HepG2 (cell line): ENCODE measurements at regions not wholly inside any gene's neighbourhood (a gene's known extent, or its start where the extent isn't known, plus 50 kb on each side); places are given as distances from the start of the nearest gene placed in this dataset.

ENCODE experiments used
- EP300 ChIP-seq, 3 experiments: sonication (generic) in 1 of 3; formaldehyde crosslinking in 1 of 3; IDR thresholded peaks; 2 replicates each; pipeline versions ENCODE4 v1.5.1 to v1.6.1; 2011 to 2020; ENCODE audit warnings: low read depth in 2 of 3, low read length in 2 of 3, borderline replicate concordance in 1 of 3, improper control_type of control experiment in 1 of 3, mild to moderate bottlenecking in 1 of 3, missing genetic modification reagents in 1 of 3, moderate library complexity in 1 of 3
- FIP1L1 ChIP-seq: fragments of 200-400 bp; formaldehyde crosslinking; IDR thresholded peaks from 2 replicates; pipeline ENCODE4 v1.6.1; 2018; ENCODE audit warnings: low read depth, mild to moderate bottlenecking, low read length, moderate library complexity, borderline replicate concordance; ENCODE audit not compliant: insufficient read depth
- HNF4A ChIP-seq: sonication (generic); formaldehyde crosslinking; IDR thresholded peaks from 2 replicates; pipeline ENCODE4 v1.4.0; 2020; ENCODE audit warnings: missing genetic modification reagents
- IRF1 ChIP-seq: sonication (generic); formaldehyde crosslinking; IDR thresholded peaks from 2 replicates; pipeline ENCODE4 v1.4.0; 2020; ENCODE audit warnings: low read depth, mild to moderate bottlenecking, missing genetic modification reagents
- JDP2 ChIP-seq: sonication (generic); formaldehyde crosslinking; IDR thresholded peaks from 2 replicates; pipeline ENCODE4 v1.8.1; 2022; ENCODE audit warnings: missing genetic modification reagents, borderline replicate concordance
- KLF15 ChIP-seq: sonication (generic); formaldehyde crosslinking; IDR thresholded peaks from 2 replicates; pipeline ENCODE4 v1.8.1; 2023; ENCODE audit warnings: borderline replicate concordance, mild to moderate bottlenecking, inconsistent platforms, missing genetic modification reagents, mixed read lengths
- KMT2B ChIP-seq: IDR thresholded peaks from 2 replicates; pipeline ENCODE4 v1.6.1; 2016; ENCODE audit warnings: missing genetic modification reagents, missing compliant biosample characterization
- PBX3 ChIP-seq: sonication (generic); formaldehyde crosslinking; IDR thresholded peaks from 2 replicates; pipeline ENCODE4 v1.8.1; 2023; ENCODE audit warnings: missing genetic modification reagents, inconsistent platforms, borderline replicate concordance
- PHF5A ChIP-seq: IDR thresholded peaks from one replicate; pipeline ENCODE4 v1.6.1; 2018; ENCODE audit warnings: low read depth, missing genetic modification reagents; ENCODE audit not compliant: unreplicated experiment
- PHF8 ChIP-seq: sonication (generic); formaldehyde crosslinking; IDR thresholded peaks from 2 replicates; pipeline ENCODE4 v1.5.0; 2020; ENCODE audit warnings: missing genetic modification reagents
- SAP130 ChIP-seq: IDR thresholded peaks from 2 replicates; pipeline ENCODE4 v1.6.1; 2016; ENCODE audit warnings: low read depth
- U2AF1 ChIP-seq: fragments of 200-400 bp; formaldehyde crosslinking; optimal IDR thresholded peaks from 2 replicates; pipeline ENCODE3; 2017; ENCODE audit warnings: mild to moderate bottlenecking, low read depth, low read length
- ZFX ChIP-seq: sonication (generic); formaldehyde crosslinking; IDR thresholded peaks from 2 replicates; pipeline ENCODE4 v1.4.0; 2020; ENCODE audit warnings: mild to moderate bottlenecking, low read depth, missing genetic modification reagents, moderate library complexity
- ZNF644 ChIP-seq: IDR thresholded peaks from 2 replicates; pipeline ENCODE4 v1.6.1; 2016; ENCODE audit warnings: low read depth
- ZNF691 ChIP-seq: sonication (generic); formaldehyde crosslinking; IDR thresholded peaks from 2 replicates; pipeline ENCODE4 v1.4.0; 2020; ENCODE audit warnings: missing genetic modification reagents, low read depth, mild to moderate bottlenecking, borderline replicate concordance
- ZNF740 ChIP-seq: sonication (generic); formaldehyde crosslinking; IDR thresholded peaks from 2 replicates; pipeline ENCODE4 v1.4.0; 2020; ENCODE audit warnings: missing genetic modification reagents
- ZNF777 ChIP-seq: sonication (generic); formaldehyde crosslinking; IDR thresholded peaks from 2 replicates; pipeline ENCODE4 v1.4.0; 2020; ENCODE audit warnings: missing genetic modification reagents
- ZNF83 ChIP-seq: sonication (generic); formaldehyde crosslinking; IDR thresholded peaks from 2 replicates; pipeline ENCODE4 v1.4.0; 2020; ENCODE audit warnings: missing genetic modification reagents, mild to moderate bottlenecking, borderline replicate concordance
- TF ChIP-seq, protein P1 (sequence below): IDR thresholded peaks from 2 replicates; pipeline ENCODE4 v1.6.1; 2018; ENCODE audit warnings: missing genetic modification reagents
- TF ChIP-seq, protein P2 (sequence below): sonication (generic); formaldehyde crosslinking; IDR thresholded peaks from 2 replicates; pipeline ENCODE4 v1.4.0; 2020; ENCODE audit warnings: mild to moderate bottlenecking, low read depth, missing genetic modification reagents
- TF ChIP-seq, protein P3 (sequence below): sonication (generic); IDR thresholded peaks from 2 replicates; pipeline ENCODE4 v1.6.1; 2016; ENCODE audit warnings: low read depth, borderline replicate concordance
- TF ChIP-seq, protein P4 (sequence below): sonication (generic); formaldehyde crosslinking; IDR thresholded peaks from 2 replicates; pipeline ENCODE4 v1.8.0; 2022; ENCODE audit warnings: missing genetic modification reagents, mild to moderate bottlenecking, borderline replicate concordance
- TF ChIP-seq, protein P5 (sequence below): sonication (generic); formaldehyde crosslinking; IDR thresholded peaks from 2 replicates; pipeline ENCODE4 v1.4.0; 2020; ENCODE audit warnings: mild to moderate bottlenecking, missing genetic modification reagents

DNA sequence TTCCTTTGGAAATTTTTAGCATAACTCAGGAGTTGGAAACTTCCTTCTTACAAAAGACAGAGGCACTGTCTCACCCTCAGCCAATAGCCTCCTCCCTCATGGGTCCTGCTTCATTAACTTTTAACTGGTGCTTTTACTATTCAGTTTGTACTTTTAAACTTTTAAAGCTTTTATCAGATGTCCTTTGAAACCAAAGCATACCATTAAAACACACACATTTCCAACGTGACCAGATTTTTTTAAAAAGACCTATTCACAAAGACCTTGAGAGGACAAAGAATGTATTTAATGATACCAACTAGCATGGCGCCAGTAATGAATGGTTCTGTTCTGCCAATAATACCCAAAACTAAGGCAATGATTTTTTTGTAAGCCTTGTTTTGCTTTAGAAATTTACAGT, 173.6 kb upstream of the EEA1 start (continued):
- no peak for TF ChIP-seq ZNF691 (CRISPR knock-in tag)
- TF ChIP-seq, protein P1, sequence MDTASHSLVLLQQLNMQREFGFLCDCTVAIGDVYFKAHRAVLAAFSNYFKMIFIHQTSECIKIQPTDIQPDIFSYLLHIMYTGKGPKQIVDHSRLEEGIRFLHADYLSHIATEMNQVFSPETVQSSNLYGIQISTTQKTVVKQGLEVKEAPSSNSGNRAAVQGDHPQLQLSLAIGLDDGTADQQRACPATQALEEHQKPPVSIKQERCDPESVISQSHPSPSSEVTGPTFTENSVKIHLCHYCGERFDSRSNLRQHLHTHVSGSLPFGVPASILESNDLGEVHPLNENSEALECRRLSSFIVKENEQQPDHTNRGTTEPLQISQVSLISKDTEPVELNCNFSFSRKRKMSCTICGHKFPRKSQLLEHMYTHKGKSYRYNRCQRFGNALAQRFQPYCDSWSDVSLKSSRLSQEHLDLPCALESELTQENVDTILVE (CRISPR knock-in tag) = no peak
- TF ChIP-seq JDP2 = no peak
- TF ChIP-seq KMT2B (CRISPR knock-in tag) = no peak
- TF ChIP-seq IRF1 = no peak
- TF ChIP-seq EP300 (IDR thresholded peaks at IDR 0.05; ENCODE audit: low read depth in 2 of 2, low read length in 2 of 2) = peak in 1 of 2 experiments; percentile 92; a peak in 2 of 4 replicates
- TF ChIP-seq EP300 (CRISPR knock-in tag; IDR thresholded peaks at IDR 0.05; ENCODE audit: borderline replicate concordance) = no peak
- TF ChIP-seq PHF8 = no peak
- TF ChIP-seq ZNF644 (CRISPR knock-in tag) = peak; percentile 98
- TF ChIP-seq SAP130 (CRISPR knock-in tag) = peak; percentile 63
- TF ChIP-seq, protein P2, sequence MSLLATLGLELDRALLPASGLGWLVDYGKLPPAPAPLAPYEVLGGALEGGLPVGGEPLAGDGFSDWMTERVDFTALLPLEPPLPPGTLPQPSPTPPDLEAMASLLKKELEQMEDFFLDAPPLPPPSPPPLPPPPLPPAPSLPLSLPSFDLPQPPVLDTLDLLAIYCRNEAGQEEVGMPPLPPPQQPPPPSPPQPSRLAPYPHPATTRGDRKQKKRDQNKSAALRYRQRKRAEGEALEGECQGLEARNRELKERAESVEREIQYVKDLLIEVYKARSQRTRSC (CRISPR knock-in tag) = no peak
- no peak for TF ChIP-seq PBX3 (CRISPR knock-in tag)
- no peak for TF ChIP-seq ZFX
- TF ChIP-seq, protein P3, sequence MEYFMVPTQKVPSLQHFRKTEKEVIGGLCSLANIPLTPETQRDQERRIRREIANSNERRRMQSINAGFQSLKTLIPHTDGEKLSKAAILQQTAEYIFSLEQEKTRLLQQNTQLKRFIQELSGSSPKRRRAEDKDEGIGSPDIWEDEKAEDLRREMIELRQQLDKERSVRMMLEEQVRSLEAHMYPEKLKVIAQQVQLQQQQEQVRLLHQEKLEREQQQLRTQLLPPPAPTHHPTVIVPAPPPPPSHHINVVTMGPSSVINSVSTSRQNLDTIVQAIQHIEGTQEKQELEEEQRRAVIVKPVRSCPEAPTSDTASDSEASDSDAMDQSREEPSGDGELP = no peak
- no peak for TF ChIP-seq KLF15 (CRISPR knock-in tag)
- no peak for TF ChIP-seq ZNF740
- TF ChIP-seq FIP1L1 = no peak
- TF ChIP-seq HNF4A (CRISPR knock-in tag) = peak; percentile 70
- TF ChIP-seq ZNF83 = no peak
- TF ChIP-seq, protein P4, sequence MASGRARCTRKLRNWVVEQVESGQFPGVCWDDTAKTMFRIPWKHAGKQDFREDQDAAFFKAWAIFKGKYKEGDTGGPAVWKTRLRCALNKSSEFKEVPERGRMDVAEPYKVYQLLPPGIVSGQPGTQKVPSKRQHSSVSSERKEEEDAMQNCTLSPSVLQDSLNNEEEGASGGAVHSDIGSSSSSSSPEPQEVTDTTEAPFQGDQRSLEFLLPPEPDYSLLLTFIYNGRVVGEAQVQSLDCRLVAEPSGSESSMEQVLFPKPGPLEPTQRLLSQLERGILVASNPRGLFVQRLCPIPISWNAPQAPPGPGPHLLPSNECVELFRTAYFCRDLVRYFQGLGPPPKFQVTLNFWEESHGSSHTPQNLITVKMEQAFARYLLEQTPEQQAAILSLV (CRISPR knock-in tag) = no peak
- TF ChIP-seq ZNF777 (CRISPR knock-in tag) = no peak
- no peak for TF ChIP-seq U2AF1
- no peak for TF ChIP-seq PHF5A (CRISPR knock-in tag)
- TF ChIP-seq, protein P5, sequence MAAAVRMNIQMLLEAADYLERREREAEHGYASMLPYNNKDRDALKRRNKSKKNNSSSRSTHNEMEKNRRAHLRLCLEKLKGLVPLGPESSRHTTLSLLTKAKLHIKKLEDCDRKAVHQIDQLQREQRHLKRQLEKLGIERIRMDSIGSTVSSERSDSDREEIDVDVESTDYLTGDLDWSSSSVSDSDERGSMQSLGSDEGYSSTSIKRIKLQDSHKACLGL (CRISPR knock-in tag) = no peak
